ENCODE measurements at regions not wholly inside any gene's neighbourhood (a gene's known extent, or its start where the extent isn't known, plus 50 kb on each side); places are given as distances from the start of the nearest gene placed in this dataset.

GRCh38 chr1:95415146-95415545 lies 181.1 kb downstream of the RWDD3 start:
- no peak overlapping the region for H3K9ac ChIP-seq (ENCODE audit: low read length)
- CTCF ChIA-PET = no interaction called here

GRCh38 chr1:95426772-95427171 lies 192.8 kb downstream of the RWDD3 start:
- Histone ChIP-seq H4K20me1 (ENCODE audit: low read length) (no peaks in the 10 kb centered on the region), H3K4me2 (ENCODE audit: low read length) (no peak overlapping the region), H2AFZ (ENCODE audit: low read length) (no peak overlapping the region), H3K79me2 (ENCODE audit: low read length) (no peaks in the 10 kb centered on the region), H3K4me1 (ENCODE audit: insufficient read depth, low read length) (peaks cover 9% of the 10 kb centered on the region; the same call in 1 of the 2 replicates), H3K4me3 (ENCODE audit: low read length) (no peak overlapping the region), H3K9me2 (replicated peaks; ENCODE audit: low read length) (no peaks in the 10 kb centered on the region), H3K36me3 (ENCODE audit: low read depth, low read length) (no peaks in the 10 kb centered on the region), H3K27me3 (ENCODE audit: low read length) (peaks cover 76% of the 10 kb centered on the region), H3F3A (ENCODE audit: low read length, unreplicated experiment) (no peaks in the 10 kb centered on the region), H3K27ac (ENCODE audit: low read length) (no peak overlapping the region), H3K9ac (ENCODE audit: low read length) (no peak overlapping the region), H3K9me3 (ENCODE audit: low read length) (no peaks in the 10 kb centered on the region)
- no TSS peak for BruUV-seq (replicated peaks)
- no peak for DNase-seq
- TF ChIP-seq EZH2phosphoT487 (IDR thresholded peaks at IDR 0.05; ENCODE audit: borderline replicate concordance, low read length) (no peak), EZH2 (IDR thresholded peaks at IDR 0.05; ENCODE audit: low read length, unreplicated experiment) (no peak), CTCF (conservative IDR thresholded peaks at IDR 0.05; ENCODE audit: low read depth, low read length) (no peak)
- ChIA-PET POLR2A (ENCODE audit: unreplicated experiment) (interaction anchor here (0.7 kb wide), 1 partner anchor 343 kb away, joined by 3 read pairs; no protein-coding TSS in a partner anchor), CTCF (no interaction called here)
- no peak for ATAC-seq
- intact Hi-C loops (cut with micrococcal nuclease) = no loop called here

More at GRCh38 chr1:95415146-95415545, 181.1 kb downstream of the RWDD3 start:
- no TSS peak for BruUV-seq (replicated peaks)
- Histone ChIP-seq H3K79me2 (ENCODE audit: low read length) (no peaks in the 10 kb centered on the region), H3K4me2 (ENCODE audit: low read length) (no peak overlapping the region), H3K9me3 (ENCODE audit: low read length) (no peaks in the 10 kb centered on the region), H2AFZ (ENCODE audit: low read length) (no peak overlapping the region), H4K20me1 (ENCODE audit: low read length) (no peaks in the 10 kb centered on the region), H3K9me2 (replicated peaks; ENCODE audit: low read length) (no peaks in the 10 kb centered on the region), H3K27me3 (ENCODE audit: low read length) (peaks cover 41% of the 10 kb centered on the region), H3K4me3 (ENCODE audit: low read length) (no peak overlapping the region), H3K4me1 (ENCODE audit: insufficient read depth, low read length) (no peaks in the 10 kb centered on the region), H3K36me3 (ENCODE audit: low read depth, low read length) (no peaks in the 10 kb centered on the region), H3F3A (ENCODE audit: low read length, unreplicated experiment) (no peaks in the 10 kb centered on the region), H3K27ac (ENCODE audit: low read length) (no peak overlapping the region)
- intact Hi-C loops (cut with micrococcal nuclease) = no loop called here
- DNase-seq = no peak
- TF ChIP-seq CTCF (conservative IDR thresholded peaks at IDR 0.05; ENCODE audit: low read depth, low read length) (no peak), EZH2 (IDR thresholded peaks at IDR 0.05; ENCODE audit: low read length, unreplicated experiment) (no peak), EZH2phosphoT487 (IDR thresholded peaks at IDR 0.05; ENCODE audit: borderline replicate concordance, low read length) (no peak)
- POLR2A ChIA-PET (ENCODE audit: unreplicated experiment) = no interaction called here
- no peak for ATAC-seq

- no peak for ATAC-seq
- Histone ChIP-seq H3K36me3 (ENCODE audit: low read depth, low read length) (no peaks in the 10 kb centered on the region), H3K4me1 (ENCODE audit: insufficient read depth, low read length) (peaks cover 9% of the 10 kb centered on the region; the same call in 1 of the 2 replicates), H2AFZ (ENCODE audit: low read length) (no peak overlapping the region), H3K9me2 (replicated peaks; ENCODE audit: low read length) (no peaks in the 10 kb centered on the region), H3K27me3 (ENCODE audit: low read length) (peaks cover 69% of the 10 kb centered on the region), H3K9me3 (ENCODE audit: low read length) (no peaks in the 10 kb centered on the region), H3F3A (ENCODE audit: low read length, unreplicated experiment) (no peaks in the 10 kb centered on the region), H3K4me2 (ENCODE audit: low read length) (no peak overlapping the region), H3K79me2 (ENCODE audit: low read length) (no peaks in the 10 kb centered on the region), H3K27ac (ENCODE audit: low read length) (no peak overlapping the region), H3K4me3 (ENCODE audit: low read length) (no peak overlapping the region), H4K20me1 (ENCODE audit: low read length) (no peaks in the 10 kb centered on the region), H3K9ac (ENCODE audit: low read length) (no peak overlapping the region)
- CTCF ChIA-PET = no interaction called here
- BruUV-seq (replicated peaks) = no TSS peak
- intact Hi-C loops (cut with micrococcal nuclease) = no loop called here
- no peak for DNase-seq
- POLR2A ChIA-PET (ENCODE audit: unreplicated experiment) = no interaction called here
- TF ChIP-seq EZH2phosphoT487 (IDR thresholded peaks at IDR 0.05; ENCODE audit: borderline replicate concordance, low read length) = no peak
- TF ChIP-seq EZH2 (IDR thresholded peaks at IDR 0.05; ENCODE audit: low read length, unreplicated experiment) = no peak
- no peak for TF ChIP-seq CTCF (conservative IDR thresholded peaks at IDR 0.05; ENCODE audit: low read depth, low read length)
Observed at GRCh38 chr1:95427525-95427924, 193.5 kb downstream of the RWDD3 start.
